ENCODE measurements at regions not wholly inside any gene's neighbourhood (a gene's known extent, or its start where the extent isn't known, plus 50 kb on each side); places are given as distances from the start of the nearest gene placed in this dataset.

- H3K4me1 ChIP-seq (ENCODE audit: control insufficient read depth, insufficient read depth, low read length) = no peaks in the 10 kb centered on the region
- no peaks in the 10 kb centered on the region for H3K9me3 ChIP-seq (ENCODE audit: control insufficient read depth, low read length)
- no peak overlapping the region for H3K4me3 ChIP-seq (ENCODE audit: low read length)
- H3K27me3 ChIP-seq (replicated peaks; ENCODE audit: control insufficient read depth, insufficient read depth, low read length) = no peaks in the 10 kb centered on the region
- DNase-seq (ENCODE audit: low read depth) = no peak
- H3K9ac ChIP-seq (ENCODE audit: low read length) = no peak overlapping the region
- H3K36me3 ChIP-seq (ENCODE audit: control insufficient read depth, insufficient read depth, low read length, severe bottlenecking) = no peaks in the 10 kb centered on the region
Measured at GRCh38 chr15:95522533-95522932, 808.0 kb upstream of the NR2F2 start.

- no peak overlapping the region for H3K9ac ChIP-seq (ENCODE audit: low read length)
- no peaks in the 10 kb centered on the region for H3K9me3 ChIP-seq (ENCODE audit: control insufficient read depth, low read length)
- no peak overlapping the region for H3K4me3 ChIP-seq (ENCODE audit: low read length)
- DNase-seq (ENCODE audit: low read depth) = no peak
- H3K4me1 ChIP-seq (ENCODE audit: control insufficient read depth, insufficient read depth, low read length) = no peaks in the 10 kb centered on the region
- no peaks in the 10 kb centered on the region for H3K36me3 ChIP-seq (ENCODE audit: control insufficient read depth, insufficient read depth, low read length, severe bottlenecking)
- H3K27me3 ChIP-seq (replicated peaks; ENCODE audit: control insufficient read depth, insufficient read depth, low read length) = no peaks in the 10 kb centered on the region
Measured at GRCh38 chr15:95528920-95529319, 801.6 kb upstream of the NR2F2 start.

- Histone ChIP-seq H3K27me3 (replicated peaks; ENCODE audit: control insufficient read depth, insufficient read depth, low read length) (no peaks in the 10 kb centered on the region), H3K9ac (ENCODE audit: low read length) (no peak overlapping the region)
- no peak for DNase-seq (ENCODE audit: low read depth)
Measured at GRCh38 chr15:95536638-95537037, 793.9 kb upstream of the NR2F2 start.

GRCh38 chr15:95538693-95539092 lies 791.8 kb upstream of the NR2F2 start:
- H3K4me3 ChIP-seq (ENCODE audit: low read length) = no peak overlapping the region
- H3K36me3 ChIP-seq (ENCODE audit: control insufficient read depth, insufficient read depth, low read length, severe bottlenecking) = no peaks in the 10 kb centered on the region
- DNase-seq (ENCODE audit: low read depth) = no peak
- H3K4me1 ChIP-seq (ENCODE audit: control insufficient read depth, insufficient read depth, low read length) = no peaks in the 10 kb centered on the region
- H3K9me3 ChIP-seq (ENCODE audit: control insufficient read depth, low read length) = no peaks in the 10 kb centered on the region
- H3K9ac ChIP-seq (ENCODE audit: low read length) = no peak overlapping the region
- H3K27me3 ChIP-seq (replicated peaks; ENCODE audit: control insufficient read depth, insufficient read depth, low read length) = no peaks in the 10 kb centered on the region

More at GRCh38 chr15:95536638-95537037, 793.9 kb upstream of the NR2F2 start:
- no peaks in the 10 kb centered on the region for H3K9me3 ChIP-seq (ENCODE audit: control insufficient read depth, low read length)
- no peaks in the 10 kb centered on the region for H3K36me3 ChIP-seq (ENCODE audit: control insufficient read depth, insufficient read depth, low read length, severe bottlenecking)
- H3K4me3 ChIP-seq (ENCODE audit: low read length) = no peak overlapping the region
- H3K4me1 ChIP-seq (ENCODE audit: control insufficient read depth, insufficient read depth, low read length) = no peaks in the 10 kb centered on the region

- Histone ChIP-seq H3K36me3 (ENCODE audit: control insufficient read depth, insufficient read depth, low read length, severe bottlenecking) (no peaks in the 10 kb centered on the region), H3K9ac (ENCODE audit: low read length) (no peak overlapping the region), H3K4me3 (ENCODE audit: low read length) (no peak overlapping the region), H3K27me3 (replicated peaks; ENCODE audit: control insufficient read depth, insufficient read depth, low read length) (no peaks in the 10 kb centered on the region), H3K4me1 (ENCODE audit: control insufficient read depth, insufficient read depth, low read length) (no peaks in the 10 kb centered on the region), H3K9me3 (ENCODE audit: control insufficient read depth, low read length) (no peaks in the 10 kb centered on the region)
- no peak for DNase-seq (ENCODE audit: low read depth)
Measured at GRCh38 chr15:95541301-95541700, 789.2 kb upstream of the NR2F2 start.

- peaks cover 6% of the 10 kb centered on the region for H3K4me1 ChIP-seq (ENCODE audit: control insufficient read depth, insufficient read depth, low read length)
- H3K4me3 ChIP-seq (ENCODE audit: low read length) = no peak overlapping the region
- no peaks in the 10 kb centered on the region for H3K36me3 ChIP-seq (ENCODE audit: control insufficient read depth, insufficient read depth, low read length, severe bottlenecking)
- no peaks in the 10 kb centered on the region for H3K27me3 ChIP-seq (replicated peaks; ENCODE audit: control insufficient read depth, insufficient read depth, low read length)
- H3K9ac ChIP-seq (ENCODE audit: low read length) = no peak overlapping the region
- no peaks in the 10 kb centered on the region for H3K9me3 ChIP-seq (ENCODE audit: control insufficient read depth, low read length)
- DNase-seq (ENCODE audit: low read depth) = no peak
Measured at GRCh38 chr15:95549168-95549738, 781.2 kb upstream of the NR2F2 start.

GRCh38 chr15:95550702-95551101 lies 779.8 kb upstream of the NR2F2 start:
- Histone ChIP-seq H3K4me3 (ENCODE audit: low read length) (no peak overlapping the region), H3K9me3 (ENCODE audit: control insufficient read depth, low read length) (no peaks in the 10 kb centered on the region), H3K36me3 (ENCODE audit: control insufficient read depth, insufficient read depth, low read length, severe bottlenecking) (no peaks in the 10 kb centered on the region), H3K9ac (ENCODE audit: low read length) (no peak overlapping the region), H3K27me3 (replicated peaks; ENCODE audit: control insufficient read depth, insufficient read depth, low read length) (no peaks in the 10 kb centered on the region), H3K4me1 (ENCODE audit: control insufficient read depth, insufficient read depth, low read length) (peaks cover 6% of the 10 kb centered on the region)
- DNase-seq (ENCODE audit: low read depth) = no peak

- peak; percentile 53 for DNase-seq (ENCODE audit: low read depth)
- H3K9me3 ChIP-seq (ENCODE audit: control insufficient read depth, low read length) = no peaks in the 10 kb centered on the region
- no peak overlapping the region for H3K9ac ChIP-seq (ENCODE audit: low read length)
- no peaks in the 10 kb centered on the region for H3K27me3 ChIP-seq (replicated peaks; ENCODE audit: control insufficient read depth, insufficient read depth, low read length)
- H3K4me3 ChIP-seq (ENCODE audit: low read length) = no peak overlapping the region
- no peaks in the 10 kb centered on the region for H3K36me3 ChIP-seq (ENCODE audit: control insufficient read depth, insufficient read depth, low read length, severe bottlenecking)
- peaks cover 49% of the 10 kb centered on the region for H3K4me1 ChIP-seq (ENCODE audit: control insufficient read depth, insufficient read depth, low read length)
Measured at GRCh38 chr15:95556225-95556624, 774.3 kb upstream of the NR2F2 start.

- H3K4me3 ChIP-seq (ENCODE audit: low read length) = peak overlapping the region; percentile 22
- H3K4me1 ChIP-seq (ENCODE audit: control insufficient read depth, insufficient read depth, low read length) = peaks cover 50% of the 10 kb centered on the region
- H3K9ac ChIP-seq (ENCODE audit: low read length) = peak overlapping the region; percentile 54
- DNase-seq (ENCODE audit: low read depth) = peak; percentile 1
- no peaks in the 10 kb centered on the region for H3K27me3 ChIP-seq (replicated peaks; ENCODE audit: control insufficient read depth, insufficient read depth, low read length)
- no peaks in the 10 kb centered on the region for H3K36me3 ChIP-seq (ENCODE audit: control insufficient read depth, insufficient read depth, low read length, severe bottlenecking)
- no peaks in the 10 kb centered on the region for H3K9me3 ChIP-seq (ENCODE audit: control insufficient read depth, low read length)
Measured at GRCh38 chr15:95556866-95557225, 773.7 kb upstream of the NR2F2 start.

- Histone ChIP-seq H3K36me3 (ENCODE audit: control insufficient read depth, insufficient read depth, low read length, severe bottlenecking) (no peaks in the 10 kb centered on the region), H3K27me3 (replicated peaks; ENCODE audit: control insufficient read depth, insufficient read depth, low read length) (no peaks in the 10 kb centered on the region), H3K9ac (ENCODE audit: low read length) (peak overlapping the region; percentile 69), H3K4me3 (ENCODE audit: low read length) (peak overlapping the region; percentile 22), H3K9me3 (ENCODE audit: control insufficient read depth, low read length) (no peaks in the 10 kb centered on the region), H3K4me1 (ENCODE audit: control insufficient read depth, insufficient read depth, low read length) (peaks cover 47% of the 10 kb centered on the region)
- peak; percentile 84 for DNase-seq (ENCODE audit: low read depth)
Measured at GRCh38 chr15:95557226-95558046, 773.1 kb upstream of the NR2F2 start.

GRCh38 chr15:95558131-95558530 lies 772.4 kb upstream of the NR2F2 start:
- Histone ChIP-seq H3K9ac (ENCODE audit: low read length) (peak overlapping the region; percentile 69), H3K36me3 (ENCODE audit: control insufficient read depth, insufficient read depth, low read length, severe bottlenecking) (no peaks in the 10 kb centered on the region), H3K4me1 (ENCODE audit: control insufficient read depth, insufficient read depth, low read length) (peaks cover 47% of the 10 kb centered on the region), H3K27me3 (replicated peaks; ENCODE audit: control insufficient read depth, insufficient read depth, low read length) (no peaks in the 10 kb centered on the region), H3K9me3 (ENCODE audit: control insufficient read depth, low read length) (no peaks in the 10 kb centered on the region), H3K4me3 (ENCODE audit: low read length) (no peak overlapping the region)
- no peak for DNase-seq (ENCODE audit: low read depth)

Measured in adipocyte (in vitro differentiated cells).